ENCODE measurements at regions not wholly inside any gene's neighbourhood (a gene's known extent, or its start where the extent isn't known, plus 50 kb on each side); places are given as distances from the start of the nearest gene placed in this dataset.

DNA sequence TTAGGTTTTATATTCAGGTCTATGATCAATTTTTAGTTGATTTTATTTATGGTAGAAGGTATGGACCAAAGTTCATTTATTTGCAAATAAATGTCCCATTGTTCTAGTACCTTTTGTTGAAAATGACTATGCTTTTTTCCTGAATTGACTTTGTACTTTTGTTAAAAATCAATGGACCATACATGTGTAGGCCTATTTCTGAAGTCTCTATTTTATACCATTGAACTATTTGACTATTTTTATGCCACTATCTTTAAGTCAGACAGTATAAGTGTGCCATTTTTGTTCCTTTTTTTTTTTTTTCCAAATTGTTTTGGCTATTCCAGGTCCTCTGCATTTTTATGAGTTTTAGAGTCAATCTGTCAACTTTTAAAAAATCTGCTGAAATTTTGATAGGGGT, 73.6 kb upstream of the UGP2 start:
- ChIA-PET CTCF (interaction anchor here (0.6 kb wide), 1 partner anchor 16 kb away, joined by 3 read pairs; no protein-coding TSS in a partner anchor), POLR2A (no interaction called here)
- TF ChIP-seq ELF4 (IDR thresholded peaks at IDR 0.05) (no peak), FOXM1 (IDR thresholded peaks at IDR 0.05; ENCODE audit: borderline replicate concordance) (no peak), TARDBP (IDR thresholded peaks at IDR 0.05) (no peak), SP1 (IDR thresholded peaks at IDR 0.05) (no peak), LEF1 (IDR thresholded peaks at IDR 0.05; ENCODE audit: borderline replicate concordance) (no peak), SUZ12 (IDR thresholded peaks at IDR 0.05) (no peak), HDGF (IDR thresholded peaks at IDR 0.05; ENCODE audit: borderline replicate concordance) (no peak), NFRKB (IDR thresholded peaks at IDR 0.05) (no peak), FOXK2 (IDR thresholded peaks at IDR 0.05) (no peak), ZNF384 (IDR thresholded peaks at IDR 0.05) (no peak), ARNT (IDR thresholded peaks at IDR 0.05) (no peak), BHLHE40 (IDR thresholded peaks at IDR 0.05; ENCODE audit: borderline replicate concordance) (no peak), L3MBTL2 (conservative IDR thresholded peaks at IDR 0.05) (no peak), CTBP1 (IDR thresholded peaks at IDR 0.05; ENCODE audit: borderline replicate concordance) (no peak)
- TF ChIP-seq, protein P1, sequence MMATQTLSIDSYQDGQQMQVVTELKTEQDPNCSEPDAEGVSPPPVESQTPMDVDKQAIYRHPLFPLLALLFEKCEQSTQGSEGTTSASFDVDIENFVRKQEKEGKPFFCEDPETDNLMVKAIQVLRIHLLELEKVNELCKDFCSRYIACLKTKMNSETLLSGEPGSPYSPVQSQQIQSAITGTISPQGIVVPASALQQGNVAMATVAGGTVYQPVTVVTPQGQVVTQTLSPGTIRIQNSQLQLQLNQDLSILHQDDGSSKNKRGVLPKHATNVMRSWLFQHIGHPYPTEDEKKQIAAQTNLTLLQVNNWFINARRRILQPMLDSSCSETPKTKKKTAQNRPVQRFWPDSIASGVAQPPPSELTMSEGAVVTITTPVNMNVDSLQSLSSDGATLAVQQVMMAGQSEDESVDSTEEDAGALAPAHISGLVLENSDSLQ (IDR thresholded peaks at IDR 0.05), result no peak
- no peak for DNase-seq (ENCODE audit: extremely low spot score)

DNA sequence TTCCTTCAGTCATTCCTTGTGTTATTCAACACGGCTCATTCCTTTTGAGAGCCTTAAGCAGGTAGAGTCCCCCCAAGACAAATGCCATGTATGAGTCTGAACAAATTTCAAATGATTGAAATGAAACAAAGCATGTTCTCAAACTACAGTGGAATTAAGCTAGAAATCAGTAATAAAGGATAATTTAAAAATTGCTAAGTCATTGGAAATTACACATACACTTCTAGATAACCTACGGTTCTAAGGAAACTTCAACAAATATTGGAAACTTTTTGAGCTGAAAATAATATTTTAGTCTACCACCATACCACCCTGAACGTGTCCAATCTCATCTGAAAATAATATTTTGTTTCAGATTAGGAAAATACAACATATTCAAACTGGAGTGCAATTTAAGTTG, 71.8 kb upstream of the UGP2 start:
- POLR2A ChIA-PET, result no interaction called here
- no peak for DNase-seq (ENCODE audit: extremely low spot score)
- TF ChIP-seq TARDBP (IDR thresholded peaks at IDR 0.05), result no peak
- TF ChIP-seq BHLHE40 (IDR thresholded peaks at IDR 0.05; ENCODE audit: borderline replicate concordance), result no peak
- TF ChIP-seq HDGF (IDR thresholded peaks at IDR 0.05; ENCODE audit: borderline replicate concordance), result no peak
- TF ChIP-seq ZNF384 (IDR thresholded peaks at IDR 0.05), result no peak
- TF ChIP-seq ARNT (IDR thresholded peaks at IDR 0.05), result no peak
- no peak for TF ChIP-seq FOXA1 (IDR thresholded peaks at IDR 0.05)
- TF ChIP-seq CTBP1 (IDR thresholded peaks at IDR 0.05; ENCODE audit: borderline replicate concordance), result no peak
- TF ChIP-seq SUZ12 (IDR thresholded peaks at IDR 0.05), result no peak
- no peak for TF ChIP-seq SP1 (IDR thresholded peaks at IDR 0.05)
- TF ChIP-seq L3MBTL2 (conservative IDR thresholded peaks at IDR 0.05), result no peak
- no peak for TF ChIP-seq FOXK2 (IDR thresholded peaks at IDR 0.05)
- TF ChIP-seq ELF4 (IDR thresholded peaks at IDR 0.05), result no peak
- no peak for TF ChIP-seq FOXM1 (IDR thresholded peaks at IDR 0.05; ENCODE audit: borderline replicate concordance)
- TF ChIP-seq LEF1 (IDR thresholded peaks at IDR 0.05; ENCODE audit: borderline replicate concordance), result no peak
- TF ChIP-seq NFRKB (IDR thresholded peaks at IDR 0.05), result no peak
- TF ChIP-seq, protein P1 (IDR thresholded peaks at IDR 0.05), result no peak
- CTCF ChIA-PET, result no interaction called here

DNA sequence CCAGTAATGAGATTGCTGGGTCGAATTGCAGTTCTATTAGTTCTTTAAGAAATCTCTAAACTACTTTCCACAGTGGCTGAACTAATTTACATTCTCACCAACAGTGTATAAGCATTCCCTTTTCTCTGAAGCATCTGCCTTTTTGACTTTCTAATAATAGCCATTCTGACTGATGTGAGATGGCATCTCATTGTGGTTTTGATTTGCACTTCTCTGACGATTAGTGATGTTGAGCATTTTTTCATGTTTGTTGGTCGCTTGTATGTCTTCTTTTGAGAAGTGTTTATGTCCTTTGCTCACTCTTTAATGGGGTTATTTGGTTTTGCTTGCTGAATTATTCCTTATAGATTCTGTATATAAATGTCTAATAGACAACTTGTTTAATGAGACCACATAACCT, 69.6 kb upstream of the UGP2 start:
- POLR2A ChIA-PET, result no interaction called here
- CTCF ChIA-PET, result no interaction called here
- TF ChIP-seq FOXM1 (IDR thresholded peaks at IDR 0.05; ENCODE audit: borderline replicate concordance) (no peak), FOXA1 (IDR thresholded peaks at IDR 0.05) (no peak), ARNT (IDR thresholded peaks at IDR 0.05) (no peak)
- no peak for DNase-seq (ENCODE audit: extremely low spot score)

DNA sequence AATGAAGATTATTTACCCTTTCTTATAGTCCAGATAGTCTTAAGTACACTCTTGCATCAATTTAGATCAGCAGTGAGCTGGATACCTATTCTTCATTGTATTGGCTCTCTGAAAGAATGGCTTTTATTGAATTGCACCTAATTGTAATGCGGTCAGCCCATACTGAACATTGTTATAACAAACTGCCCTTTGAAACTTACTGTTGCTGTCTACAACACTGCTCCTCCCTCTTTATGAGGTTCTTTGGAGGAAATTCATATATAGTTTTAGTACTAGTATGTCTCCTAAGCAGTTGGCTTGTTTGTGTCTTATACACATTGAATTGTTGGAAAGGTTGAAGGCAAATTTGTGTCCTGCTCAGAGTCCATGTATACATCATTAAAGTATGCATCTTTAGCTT, 66.5 kb upstream of the UGP2 start:
- TF ChIP-seq FOXM1 (IDR thresholded peaks at IDR 0.05; ENCODE audit: borderline replicate concordance), result no peak
- no peak for TF ChIP-seq LEF1 (IDR thresholded peaks at IDR 0.05; ENCODE audit: borderline replicate concordance)
- TF ChIP-seq FOXK2 (IDR thresholded peaks at IDR 0.05), result no peak
- no peak for TF ChIP-seq SP1 (IDR thresholded peaks at IDR 0.05)
- TF ChIP-seq, protein P1 (IDR thresholded peaks at IDR 0.05), result no peak
- TF ChIP-seq ELF4 (IDR thresholded peaks at IDR 0.05), result no peak
- no peak for TF ChIP-seq HDGF (IDR thresholded peaks at IDR 0.05; ENCODE audit: borderline replicate concordance)
- TF ChIP-seq SUZ12 (IDR thresholded peaks at IDR 0.05), result no peak
- no peak for TF ChIP-seq NFRKB (IDR thresholded peaks at IDR 0.05)
- no peak for TF ChIP-seq CTBP1 (IDR thresholded peaks at IDR 0.05; ENCODE audit: borderline replicate concordance)
- no peak for TF ChIP-seq ARNT (IDR thresholded peaks at IDR 0.05)
- TF ChIP-seq FOXA1 (IDR thresholded peaks at IDR 0.05), result no peak
- TF ChIP-seq L3MBTL2 (conservative IDR thresholded peaks at IDR 0.05), result no peak
- no peak for TF ChIP-seq TARDBP (IDR thresholded peaks at IDR 0.05)
- TF ChIP-seq BHLHE40 (IDR thresholded peaks at IDR 0.05; ENCODE audit: borderline replicate concordance), result no peak
- no peak for TF ChIP-seq ZNF384 (IDR thresholded peaks at IDR 0.05)
- no peak for DNase-seq (ENCODE audit: extremely low spot score)
- ChIA-PET POLR2A (no interaction called here), CTCF (interaction anchor here (0.8 kb wide), 1 partner anchor 76 kb away, joined by 3 read pairs; no protein-coding TSS in a partner anchor)

DNA sequence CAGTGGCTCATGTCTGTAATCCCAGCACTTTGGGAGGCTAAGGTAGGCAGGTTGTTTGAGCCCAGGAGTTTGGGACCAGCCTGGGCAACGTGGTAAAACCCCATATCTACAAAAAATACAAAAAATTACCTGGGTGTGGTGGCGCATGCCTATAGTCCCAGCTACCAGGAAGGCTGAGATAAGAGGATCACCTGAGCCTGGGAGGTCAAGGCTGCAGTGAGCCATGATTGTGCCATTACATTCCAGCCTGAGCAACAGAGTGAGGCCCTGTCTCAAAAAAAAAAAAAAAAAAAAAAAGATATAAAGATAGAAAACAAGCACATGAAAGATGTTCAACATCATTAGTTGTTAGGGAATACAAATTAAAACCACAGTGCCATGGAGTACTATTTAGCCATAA, 65.3 kb upstream of the UGP2 start:
- CTCF ChIA-PET, result no interaction called here
- TF ChIP-seq ZNF384 (IDR thresholded peaks at IDR 0.05) (no peak), SUZ12 (IDR thresholded peaks at IDR 0.05) (no peak), ELF4 (IDR thresholded peaks at IDR 0.05) (no peak), FOXM1 (IDR thresholded peaks at IDR 0.05; ENCODE audit: borderline replicate concordance) (no peak), FOXA1 (IDR thresholded peaks at IDR 0.05) (no peak), LEF1 (IDR thresholded peaks at IDR 0.05; ENCODE audit: borderline replicate concordance) (no peak), NFRKB (IDR thresholded peaks at IDR 0.05) (no peak), ARNT (IDR thresholded peaks at IDR 0.05) (no peak), HDGF (IDR thresholded peaks at IDR 0.05; ENCODE audit: borderline replicate concordance) (no peak), L3MBTL2 (conservative IDR thresholded peaks at IDR 0.05) (no peak), CTBP1 (IDR thresholded peaks at IDR 0.05; ENCODE audit: borderline replicate concordance) (no peak), SP1 (IDR thresholded peaks at IDR 0.05) (no peak), BHLHE40 (IDR thresholded peaks at IDR 0.05; ENCODE audit: borderline replicate concordance) (no peak), FOXK2 (IDR thresholded peaks at IDR 0.05) (no peak), TARDBP (IDR thresholded peaks at IDR 0.05) (no peak)
- TF ChIP-seq, protein P1 (IDR thresholded peaks at IDR 0.05), result no peak
- DNase-seq (ENCODE audit: extremely low spot score), result no peak
- POLR2A ChIA-PET, result no interaction called here
